K562 (cell line): ENCODE measurements at regions not wholly inside any gene's neighbourhood (a gene's known extent, or its start where the extent isn't known, plus 50 kb on each side); places are given as distances from the start of the nearest gene placed in this dataset.

ENCODE experiments used
- ATAC-seq: fragments of 200-7000 bp; cut with Tn5 transposase; 3 replicates; pipeline ENCODE4 v1.9.1; 2020; ENCODE audit warnings: moderate library complexity
- BruUV-seq: library from RNA; stranded (reverse); fragments of 400-500 nt; replicated peaks from 2 replicates; lab custom pipeline; 2021; lab: Mats Ljungman, UMichigan
- CTCF ChIA-PET: fragments of 300-600 bp; formaldehyde crosslinking; extraction: SDS; loops from one replicate; lab custom pipeline; 2021; ENCODE audit warnings: low intra/inter-chr PET ratio; lab: Yijun Ruan, JAX
- POLR2A ChIA-PET: fragments of 300-600, 350-650 bp; sonication (Branson Sonifier 250); formaldehyde crosslinking; extraction: SDS; loops from one replicate; lab custom pipeline; 2021; ENCODE audit warnings: antibody characterized with exemption, inconsistent platforms; lab: Yijun Ruan, JAX
- DNase-seq, 4 experiments: peaks; one replicate each; pipeline versions ENCODE4 v3.0.0 to v3.0.0-alpha.2; 2011 to 2018; ENCODE audit warnings: low spot score in 3 of 4, mixed read lengths in 3 of 4; ENCODE audit errors: extremely low read depth in 1 of 4
- FAIRE-seq: peaks from 2 replicates; lab custom pipeline; 2011; peaks lifted over from hg19 to GRCh38; lab: Jason Lieb, UNC
- H2AFZ ChIP-seq: 2 replicates; pipeline ENCODE4 v1.6.0; 2011; ENCODE audit warnings: low read depth, low read length, control low read depth, inconsistent platforms
- H3K27ac ChIP-seq: fragments of 200-600 bp; 3 replicates; pipeline ENCODE4 v1.8.0; 2011; ENCODE audit warnings: low read depth, mild to moderate bottlenecking, control low read depth, inconsistent platforms, low read length, moderate library complexity, mixed read lengths; ENCODE audit errors: extremely low read depth
- H3K27me3 ChIP-seq, 2 experiments: fragments of 300-600 bp in 1 of 2; 2 replicates in 1 of 2; 3 replicates in 1 of 2; pipeline versions ENCODE4 v1.6.0 to v1.8.0; 2011; ENCODE audit warnings: inconsistent platforms in 2 of 2, low read length in 2 of 2, mild to moderate bottlenecking in 1 of 2, mixed read lengths in 1 of 2, moderate library complexity in 1 of 2; ENCODE audit not compliant: control insufficient read depth in 2 of 2, insufficient read depth in 2 of 2
- H3K36me3 ChIP-seq: fragments of 300-600 bp; 3 replicates; pipeline ENCODE4 v1.8.0; 2011; ENCODE audit warnings: mild to moderate bottlenecking, low read length, inconsistent platforms; ENCODE audit not compliant: control insufficient read depth, insufficient read depth
- H3K4me1 ChIP-seq, 2 experiments: fragments of 200-600 bp in 1 of 2; replicated peaks in 1 of 2; 2 replicates in 1 of 2; 3 replicates in 1 of 2; pipeline versions ENCODE4 v1.5.1 to v1.8.0; 2011; ENCODE audit warnings: inconsistent platforms in 2 of 2, low read length in 2 of 2, mild to moderate bottlenecking in 1 of 2, mixed read lengths in 1 of 2, moderate library complexity in 1 of 2; ENCODE audit not compliant: control insufficient read depth in 2 of 2, insufficient read depth in 2 of 2
- H3K4me2 ChIP-seq: 2 replicates; pipeline ENCODE4 v1.6.1; 2011; ENCODE audit warnings: low read length, control low read depth, inconsistent platforms, mixed read lengths; ENCODE audit not compliant: insufficient read depth
- H3K4me3 ChIP-seq: fragments of 200-600 bp; sonication (generic), shearing (Covaris generic); 2 replicates; pipeline ENCODE4 v1.5.1; 2016; ENCODE audit warnings: control low read depth, inconsistent platforms
- H3K79me2 ChIP-seq: fragments of 200-600 bp; 3 replicates; pipeline ENCODE4 v1.8.0; 2011; ENCODE audit warnings: low read length, inconsistent platforms; ENCODE audit not compliant: control insufficient read depth, insufficient read depth
- H3K9ac ChIP-seq, 2 experiments: 2 replicates each; pipeline versions ENCODE4 v1.6.0 to v1.6.1; 2011; ENCODE audit warnings: low read depth in 2 of 2, low read length in 2 of 2, control low read depth in 1 of 2, inconsistent platforms in 1 of 2, mild to moderate bottlenecking in 1 of 2, mixed read lengths in 1 of 2; ENCODE audit not compliant: insufficient read depth in 1 of 2
- H3K9me1 ChIP-seq: one replicate; pipeline ENCODE4 v1.6.0; 2011; ENCODE audit warnings: inconsistent platforms, mild to moderate bottlenecking, low read length, moderate library complexity; ENCODE audit not compliant: control insufficient read depth, insufficient read depth
- H3K9me3 ChIP-seq: replicated peaks from 2 replicates; pipeline ENCODE4 v1.5.1; 2011; ENCODE audit warnings: low read depth, low read length, inconsistent platforms; ENCODE audit not compliant: control insufficient read depth, insufficient read depth
- H4K20me1 ChIP-seq: replicated peaks from 2 replicates; pipeline ENCODE4 v1.6.1; 2011; ENCODE audit warnings: low read length, inconsistent platforms, mixed read lengths; ENCODE audit not compliant: control insufficient read depth, insufficient read depth
- BCOR ChIP-seq: fragments of 450-650 bp; IDR thresholded peaks from 2 replicates; pipeline ENCODE4 v1.6.1; 2016
- GABPA ChIP-seq: fragments of 200-800 bp; sonication (Bioruptor generic); conservative IDR thresholded peaks from 2 replicates; pipeline ENCODE4 v1.6.1; 2016; ENCODE audit warnings: low read depth, missing genetic modification characterization, missing compliant biosample characterization
- HNRNPK ChIP-seq: fragments of 200-400 bp; formaldehyde crosslinking; IDR thresholded peaks from one replicate; pipeline ENCODE4 v1.6.1; 2018; ENCODE audit warnings: mild to moderate bottlenecking, low read depth, low read length; ENCODE audit not compliant: poor library complexity, severe bottlenecking
- NCOA1 ChIP-seq: fragments of 450-650 bp; IDR thresholded peaks from 2 replicates; pipeline ENCODE4 v1.6.1; 2016; ENCODE audit warnings: low read depth
- SMAD4 ChIP-seq: fragments of 250-450 bp; sonication (Bioruptor Pico); conservative IDR thresholded peaks from 2 replicates; pipeline ENCODE4 v1.8.0; 2021; ENCODE audit warnings: inconsistent platforms, mild to moderate bottlenecking, moderate library complexity
- SMARCA5 ChIP-seq: fragments of 450-650 bp; IDR thresholded peaks from 2 replicates; pipeline ENCODE4 v1.6.1; 2016
- TGIF2 ChIP-seq: sonication (generic); formaldehyde crosslinking; IDR thresholded peaks from 2 replicates; pipeline ENCODE4 v1.8.1; 2022; ENCODE audit warnings: mild to moderate bottlenecking, missing genetic modification reagents, moderate library complexity
- U2AF1 ChIP-seq: fragments of 200-400 bp; formaldehyde crosslinking; optimal IDR thresholded peaks from 2 replicates; pipeline ENCODE3; 2017; ENCODE audit warnings: mild to moderate bottlenecking, low read depth, low read length, moderate library complexity
- ZFP30 ChIP-seq: fragments of 250-450 bp; sonication (Bioruptor Pico); IDR thresholded peaks from 2 replicates; pipeline ENCODE4 v1.8.0; 2022; ENCODE audit warnings: moderate library complexity, mild to moderate bottlenecking, inconsistent platforms, borderline replicate concordance
- ZNF263 ChIP-seq: sonication (generic); formaldehyde crosslinking; IDR thresholded peaks from 2 replicates; pipeline ENCODE4 v1.8.0; 2022; ENCODE audit warnings: mild to moderate bottlenecking, missing genetic modification reagents, borderline replicate concordance
- ZNF444 ChIP-seq: fragments of 250-450 bp; sonication (Bioruptor Pico); IDR thresholded peaks from 2 replicates; pipeline ENCODE4 v1.4.0; 2020; ENCODE audit warnings: mild to moderate bottlenecking, moderate library complexity
- WGBS: fragments of 100-300 bp; shearing (Covaris generic); methylation state at CpG from one replicate; pipeline ENCODE4 v1.1.6; 2016; ENCODE audit warnings: low coverage, mixed read lengths; ENCODE audit not compliant: insufficient coverage; ENCODE audit errors: missing lambda C conversion rate; 5-methylcytosine and 5-hydroxymethylcytosine counted together
- in situ Hi-C: fragments of 300-500 bp; cut with MboI; formaldehyde crosslinking; loops from 4 replicates; pipeline ENCODE4 v1.15.0; 2018; ENCODE audit warnings: inconsistent platforms, mixed read lengths
- intact Hi-C: fragments of 100-400 bp; cut with micrococcal nuclease; formaldehyde crosslinking; loops from 2 replicates; pipeline ENCODE4 v1.14.2; 2022
- TF ChIP-seq, protein P1 (sequence below): fragments of 450-650 bp; conservative IDR thresholded peaks from 2 replicates; pipeline ENCODE4 v1.6.1; 2016; ENCODE audit warnings: missing genetic modification characterization, low read depth, mild to moderate bottlenecking, control low read depth, missing compliant biosample characterization

DNA sequence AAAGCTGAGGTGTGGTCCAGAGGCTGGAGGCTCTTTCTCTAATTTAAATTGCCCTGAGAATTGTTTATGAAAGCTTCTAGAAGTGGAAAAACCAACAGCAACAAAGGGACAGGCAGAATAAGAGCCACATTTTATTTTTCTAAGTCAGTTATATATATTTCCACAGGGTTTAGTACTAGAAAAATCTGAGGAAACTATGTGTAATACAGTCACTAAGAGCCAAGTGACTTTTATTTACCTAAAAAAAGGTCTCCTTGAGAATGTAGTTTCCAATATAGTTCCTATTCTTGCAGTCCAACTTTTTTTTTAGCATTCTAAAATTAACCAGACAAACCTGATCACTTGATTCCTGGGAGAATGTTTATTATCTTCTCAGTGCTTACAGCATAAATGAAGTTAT is 296.6 kb upstream of the MYOCD start:
- CTCF ChIA-PET = no interaction called here
- in situ Hi-C loops = no loop called here

DNA sequence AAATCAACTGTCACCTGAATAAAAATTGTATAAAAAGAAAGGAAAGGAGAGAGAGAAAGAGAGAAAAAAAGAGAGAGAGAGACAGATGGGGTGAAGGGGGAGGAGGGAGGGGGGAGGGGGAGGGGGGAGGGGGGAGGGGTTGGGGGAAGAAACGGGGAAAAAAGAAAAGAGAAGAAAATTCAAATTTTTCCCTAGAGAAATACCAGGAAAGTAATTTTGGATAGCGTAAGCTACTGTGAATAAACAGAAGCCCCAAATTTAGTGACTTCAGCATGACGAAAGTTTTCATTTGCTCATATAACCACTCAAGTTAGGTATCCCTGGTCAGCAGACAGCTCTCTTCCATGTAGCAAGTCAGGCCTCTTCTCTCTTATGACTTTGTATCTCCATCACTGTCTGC is 289.4 kb upstream of the MYOCD start:
- no peak overlapping the region for H3K27ac ChIP-seq
- no peak for ATAC-seq
- ChIA-PET POLR2A (no interaction called here), CTCF (no interaction called here)
- intact Hi-C loops = no loop called here
- no peak overlapping the region for H3K9ac ChIP-seq
- no peaks in the 10 kb centered on the region for H3K9me1 ChIP-seq
- no peaks in the 10 kb centered on the region for H3K9me3 ChIP-seq
- in situ Hi-C loops = no loop called here
- no peaks in the 10 kb centered on the region for H4K20me1 ChIP-seq
- no peak overlapping the region for H2AFZ ChIP-seq
- no peak overlapping the region for H3K4me3 ChIP-seq
- no peak for FAIRE-seq
- TF ChIP-seq, protein P1, sequence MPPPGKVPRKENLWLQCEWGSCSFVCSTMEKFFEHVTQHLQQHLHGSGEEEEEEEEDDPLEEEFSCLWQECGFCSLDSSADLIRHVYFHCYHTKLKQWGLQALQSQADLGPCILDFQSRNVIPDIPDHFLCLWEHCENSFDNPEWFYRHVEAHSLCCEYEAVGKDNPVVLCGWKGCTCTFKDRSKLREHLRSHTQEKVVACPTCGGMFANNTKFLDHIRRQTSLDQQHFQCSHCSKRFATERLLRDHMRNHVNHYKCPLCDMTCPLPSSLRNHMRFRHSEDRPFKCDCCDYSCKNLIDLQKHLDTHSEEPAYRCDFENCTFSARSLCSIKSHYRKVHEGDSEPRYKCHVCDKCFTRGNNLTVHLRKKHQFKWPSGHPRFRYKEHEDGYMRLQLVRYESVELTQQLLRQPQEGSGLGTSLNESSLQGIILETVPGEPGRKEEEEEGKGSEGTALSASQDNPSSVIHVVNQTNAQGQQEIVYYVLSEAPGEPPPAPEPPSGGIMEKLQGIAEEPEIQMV = no peak
- peak; percentile 55 for TF ChIP-seq HNRNPK
- no peaks in the 10 kb centered on the region for H3K27me3 ChIP-seq
- BruUV-seq = no TSS peak
- no peaks in the 10 kb centered on the region for H3K36me3 ChIP-seq
- H3K79me2 ChIP-seq = no peaks in the 10 kb centered on the region
- WGBS = 0% methylated on average over 1 of the region's 3 CpGs
- no peak overlapping the region for H3K4me2 ChIP-seq
- no peaks in the 10 kb centered on the region for H3K4me1 ChIP-seq
- DNase-seq = no peak

More for the DNA sequence above, 296.6 kb upstream of the MYOCD start:
- H3K4me3 ChIP-seq = no peak overlapping the region
- H3K36me3 ChIP-seq = no peaks in the 10 kb centered on the region
- H3K79me2 ChIP-seq = no peaks in the 10 kb centered on the region
- BruUV-seq = no TSS peak
- intact Hi-C loops = no loop called here
- POLR2A ChIA-PET = no interaction called here
- H3K4me2 ChIP-seq = no peak overlapping the region
- no peaks in the 10 kb centered on the region for H3K4me1 ChIP-seq
- no peak for ATAC-seq
- no peak overlapping the region for H3K27ac ChIP-seq
- H3K9me3 ChIP-seq = no peaks in the 10 kb centered on the region
- no peaks in the 10 kb centered on the region for H3K9me1 ChIP-seq
- FAIRE-seq = no peak
- H2AFZ ChIP-seq = no peak overlapping the region
- no peak overlapping the region for H3K9ac ChIP-seq
- no peaks in the 10 kb centered on the region for H4K20me1 ChIP-seq
- no peaks in the 10 kb centered on the region for H3K27me3 ChIP-seq
- TF ChIP-seq TGIF2 (CRISPR knock-in tag) (no peak), BCOR (no peak), SMARCA5 (no peak), SMAD4 (CRISPR knock-in tag) (no peak), NCOA1 (no peak), ZNF444 (CRISPR knock-in tag) (no peak), ZNF263 (CRISPR knock-in tag) (no peak), GABPA (tag) (no peak), U2AF1 (no peak), ZFP30 (CRISPR knock-in tag) (no peak)
- TF ChIP-seq, all 486 proteins: peak for 0
- no peak for DNase-seq
